Loucy (cell line): ENCODE measurements at regions not wholly inside any gene's neighbourhood (a gene's known extent, or its start where the extent isn't known, plus 50 kb on each side); places are given as distances from the start of the nearest gene placed in this dataset.

Experiments used
- H2AFZ ChIP-seq: fragments of 200-600 bp; sonication (generic); 2 replicates; pipeline ENCODE4 v1.6.0; 2016; ENCODE audit warnings: antibody characterized with exemption, mild to moderate bottlenecking, low read length, moderate library complexity
- H3F3A ChIP-seq: fragments of 200-600 bp; 2 replicates; pipeline ENCODE4 v1.6.0; 2016; ENCODE audit warnings: antibody characterized with exemption, low read depth, mild to moderate bottlenecking
- H3K27me3 ChIP-seq: fragments of 200-600 bp; sonication (generic); 2 replicates; pipeline ENCODE4 v1.6.1; 2014; ENCODE audit warnings: low read length, mild to moderate bottlenecking; ENCODE audit not compliant: insufficient read depth, poor library complexity, severe bottlenecking
- H3K36me3 ChIP-seq: fragments of 200-600 bp; sonication (generic); 2 replicates; pipeline ENCODE4 v1.6.1; 2016; ENCODE audit warnings: low read length; ENCODE audit not compliant: insufficient read depth
- H3K4me1 ChIP-seq: fragments of 200-600 bp; sonication (generic); 2 replicates; pipeline ENCODE4 v1.5.1; 2014; ENCODE audit warnings: low read length, mild to moderate bottlenecking; ENCODE audit not compliant: insufficient read depth, poor library complexity, severe bottlenecking
- H3K4me2 ChIP-seq: fragments of 200-600 bp; sonication (generic); 2 replicates; pipeline ENCODE4 v1.6.0; 2014; ENCODE audit warnings: antibody characterized with exemption, low read length, low read depth, mild to moderate bottlenecking; ENCODE audit not compliant: poor library complexity, severe bottlenecking
- H3K4me3 ChIP-seq: fragments of 200-600 bp; sonication (generic); 2 replicates; pipeline ENCODE4 v1.5.1; 2014; ENCODE audit warnings: low read length, mild to moderate bottlenecking, mixed read lengths; ENCODE audit not compliant: poor library complexity, severe bottlenecking
- H3K79me2 ChIP-seq: fragments of 200-600 bp; sonication (generic); 2 replicates; pipeline ENCODE4 v1.6.1; 2014; ENCODE audit warnings: low read length; ENCODE audit not compliant: insufficient read depth
- H3K9ac ChIP-seq: fragments of 200-600 bp; sonication (generic); 2 replicates; pipeline ENCODE4 v1.6.0; 2014; ENCODE audit warnings: mild to moderate bottlenecking, low read depth, low read length, moderate library complexity; ENCODE audit not compliant: poor library complexity, severe bottlenecking
- H3K9me2 ChIP-seq: fragments of 200-600 bp; sonication (generic); replicated peaks from 2 replicates; pipeline ENCODE4 v1.6.1; 2016; ENCODE audit warnings: low read depth, low read length, mixed read lengths
- H3K9me3 ChIP-seq: fragments of 200-600 bp; sonication (generic); 2 replicates; pipeline ENCODE4 v1.6.1; 2014; ENCODE audit warnings: mild to moderate bottlenecking, antibody characterized with exemption, low read length, low read depth; ENCODE audit not compliant: insufficient read depth
- H4K20me1 ChIP-seq: fragments of 200-600 bp; sonication (generic); 2 replicates; pipeline ENCODE4 v1.6.0; 2014; ENCODE audit warnings: antibody characterized with exemption, low read length, mild to moderate bottlenecking; ENCODE audit not compliant: insufficient read depth, poor library complexity, severe bottlenecking
- CTCF ChIP-seq: fragments of 200-600 bp; sonication (generic); conservative IDR thresholded peaks from 2 replicates; pipeline ENCODE4 v1.5.1; 2014; ENCODE audit warnings: mild to moderate bottlenecking, antibody characterized with exemption, low read length
- EZH2phosphoT487 ChIP-seq: fragments of 200-600 bp; IDR thresholded peaks from 2 replicates; pipeline ENCODE4 v1.6.1; 2018; ENCODE audit warnings: antibody characterized with exemption, mild to moderate bottlenecking, moderate library complexity, borderline replicate concordance

- Histone ChIP-seq H3K9me3 (no peaks in the 10 kb centered on the region), H3K79me2 (no peaks in the 10 kb centered on the region), H3K9me2 (no peaks in the 10 kb centered on the region), H3K36me3 (no peaks in the 10 kb centered on the region), H3K4me2 (no peak overlapping the region), H4K20me1 (no peaks in the 10 kb centered on the region), H3K4me3 (no peak overlapping the region), H3K27me3 (no peaks in the 10 kb centered on the region), H3F3A (no peaks in the 10 kb centered on the region), H2AFZ (no peak overlapping the region), H3K4me1 (no peaks in the 10 kb centered on the region), H3K9ac (no peak overlapping the region)
- TF ChIP-seq CTCF (no peak), EZH2phosphoT487 (no peak)
Measured at GRCh38 chr5:87807783-87808182, 395.1 kb upstream of the CCNH start.

GRCh38 chr5:87803352-87803751 lies 390.6 kb upstream of the CCNH start:
- Histone ChIP-seq H3K27me3 (no peaks in the 10 kb centered on the region), H3K9me3 (no peaks in the 10 kb centered on the region), H3K4me1 (no peaks in the 10 kb centered on the region), H3F3A (no peaks in the 10 kb centered on the region), H3K36me3 (no peaks in the 10 kb centered on the region), H3K79me2 (no peaks in the 10 kb centered on the region), H3K4me2 (no peak overlapping the region), H4K20me1 (no peaks in the 10 kb centered on the region), H3K9ac (no peak overlapping the region), H3K4me3 (no peak overlapping the region), H2AFZ (no peak overlapping the region), H3K9me2 (no peaks in the 10 kb centered on the region)
- TF ChIP-seq EZH2phosphoT487 (no peak), CTCF (no peak)

- TF ChIP-seq EZH2phosphoT487 (no peak), CTCF (no peak)
Measured at GRCh38 chr5:87791869-87792268, 379.1 kb upstream of the CCNH start.

More at GRCh38 chr5:87791869-87792268, 379.1 kb upstream of the CCNH start:
- Histone ChIP-seq H2AFZ (0 out of 2 replicates have a peak overlapping the region, but pooled peaks have one; percentile 22), H3K9me2 (no peaks in the 10 kb centered on the region), H3F3A (no peaks in the 10 kb centered on the region), H3K9me3 (no peaks in the 10 kb centered on the region), H3K36me3 (no peaks in the 10 kb centered on the region), H3K9ac (no peak overlapping the region), H3K79me2 (no peaks in the 10 kb centered on the region), H3K4me3 (no peak overlapping the region), H3K4me1 (no peaks in the 10 kb centered on the region), H3K27me3 (no peaks in the 10 kb centered on the region), H4K20me1 (no peaks in the 10 kb centered on the region), H3K4me2 (no peak overlapping the region)
